Upper lobe of left lung (tissue), 4 donors: ENCODE measurements at regions not wholly inside any gene's neighbourhood (a gene's known extent, or its start where the extent isn't known, plus 50 kb on each side); places are given as distances from the start of the nearest gene placed in this dataset.

Source experiments
- CTCF ChIP-seq, 6 experiments: fragments of 450-650 bp in 4 of 6; fragments of 200-600 bp in 2 of 6; sonication (generic) in 2 of 6; IDR thresholded peaks; one replicate each; pipeline ENCODE4 v1.5.1; 2016 to 2019; ENCODE audit warnings: antibody characterized with exemption in 6 of 6
- POLR2A ChIP-seq, 4 donors: fragments of 450-650 bp; IDR thresholded peaks; one replicate each; pipeline ENCODE4 v1.5.1; 2016 to 2017; ENCODE audit warnings: antibody characterized with exemption in 4 of 4, mild to moderate bottlenecking in 2 of 4
- POLR2AphosphoS5 ChIP-seq, 2 donors: sonication (generic); formaldehyde crosslinking; IDR thresholded peaks; one replicate each; pipeline ENCODE4 v1.5.1; 2017; ENCODE audit warnings: antibody characterized with exemption in 2 of 2

- TF ChIP-seq POLR2A (IDR thresholded peaks at IDR 0.05) (no peak), CTCF (IDR thresholded peaks at IDR 0.05) (no peak), POLR2AphosphoS5 (IDR thresholded peaks at IDR 0.05) (no peak)
These were observed 167.4 kb downstream of the KIF26A start for GRCh38 chr14:104305511-104306449.
